B cell (primary cell): ENCODE measurements at regions not wholly inside any gene's neighbourhood (a gene's known extent, or its start where the extent isn't known, plus 50 kb on each side); places are given as distances from the start of the nearest gene placed in this dataset.
"Not testable (repeated sequence)": the region's sequence is repeated elsewhere in the genome, so short reads cannot be mapped to it uniquely, and the experiment has no call there.

ENCODE experiments used
- ATAC-seq: fragments of 200-7000 bp; cut with Tn5 transposase; one replicate; pipeline ENCODE4 v1.10.0; 2021; ENCODE audit warnings: low read depth, mild to moderate bottlenecking, moderate number of reproducible peaks, moderate library complexity
- CTCF ChIA-PET: fragments of 350-600 bp; sonication (Branson Sonifier 250); formaldehyde crosslinking; loops from one replicate; lab custom pipeline; 2021; ENCODE audit warnings: antibody characterized with exemption, inconsistent platforms; lab: Charles Lee
- POLR2A ChIA-PET: fragments of 350-600 bp; sonication (Branson Sonifier 250); formaldehyde crosslinking; loops from one replicate; lab custom pipeline; 2021; ENCODE audit warnings: antibody characterized with exemption; lab: Charles Lee
- DNase-seq: peaks from one replicate; pipeline ENCODE4 v3.0.0; 2013
- H2AFZ ChIP-seq: 2 replicates; pipeline ENCODE4 v1.6.1; 2012; ENCODE audit warnings: mild to moderate bottlenecking, low read depth, low read length; ENCODE audit not compliant: insufficient read depth, poor library complexity, severe bottlenecking
- H3K27ac ChIP-seq, 2 donors: 1 replicate in 1 of 2; 2 replicates in 1 of 2; pipeline ENCODE4 v1.5.1; 2012 to 2013; ENCODE audit warnings: low read length in 2 of 2, mild to moderate bottlenecking in 2 of 2, moderate library complexity in 1 of 2
- H3K27me3 ChIP-seq, 4 experiments: fragments of 200-600 bp in 1 of 4; sonication (generic) in 1 of 4; replicated peaks in 1 of 4; 1 replicate in 2 of 4; 2 replicates in 2 of 4; pipeline versions ENCODE4 v1.6.1 to v1.7.0; 2013 to 2016; ENCODE audit warnings: low read length in 3 of 4, mild to moderate bottlenecking in 2 of 4, mixed read lengths in 1 of 4, moderate library complexity in 1 of 4; ENCODE audit not compliant: insufficient read depth in 4 of 4, control insufficient read depth in 3 of 4; ENCODE audit errors: control extremely low read depth in 1 of 4
- H3K36me3 ChIP-seq, 2 experiments: replicated peaks in 1 of 2; 1 replicate in 1 of 2; 2 replicates in 1 of 2; pipeline versions ENCODE4 v1.6.1 to v1.7.1; 2013; ENCODE audit warnings: low read length in 1 of 2; ENCODE audit not compliant: insufficient read depth in 2 of 2, control insufficient read depth in 1 of 2; ENCODE audit errors: control extremely low read depth in 1 of 2, extremely low read depth in 1 of 2
- H3K4me1 ChIP-seq, 2 donors: fragments of 200-600 bp in 1 of 2; sonication (generic) in 1 of 2; 1 replicate in 1 of 2; 2 replicates in 1 of 2; pipeline versions ENCODE4 v1.5.1 to v1.6.1; 2013 to 2017; ENCODE audit warnings: low read length in 2 of 2; ENCODE audit not compliant: control insufficient read depth in 2 of 2, insufficient read depth in 2 of 2
- H3K4me2 ChIP-seq: replicated peaks from 2 replicates; pipeline ENCODE3; 2012; ENCODE audit warnings: mild to moderate bottlenecking, low read depth, low read length; ENCODE audit not compliant: poor library complexity, severe bottlenecking
- H3K4me3 ChIP-seq, 5 experiments: fragments of 200-600 bp in 1 of 5; sonication (generic) in 1 of 5; 1 replicate in 3 of 5; 2 replicates in 2 of 5; pipeline versions ENCODE4 v1.5.1 to v1.7.0; 2011 to 2016; ENCODE audit warnings: low read length in 4 of 5, mild to moderate bottlenecking in 4 of 5, low read depth in 2 of 5, control low read depth in 1 of 5, moderate library complexity in 1 of 5; ENCODE audit not compliant: insufficient read depth in 1 of 5; ENCODE audit errors: control extremely low read depth in 1 of 5, extremely low read depth in 1 of 5
- H3K79me2 ChIP-seq: fragments of 200-600 bp; sonication (generic); one replicate; pipeline ENCODE4 v1.6.0; 2016; ENCODE audit warnings: low read length; ENCODE audit not compliant: control insufficient read depth, insufficient read depth
- H3K9ac ChIP-seq: fragments of 200-600 bp; sonication (generic); 2 replicates; pipeline ENCODE4 v1.6.1; 2017; ENCODE audit warnings: mild to moderate bottlenecking, low read length, moderate library complexity
- H3K9me3 ChIP-seq, 3 donors: one replicate each; pipeline versions ENCODE4 v1.6.1 to v1.7.1; 2013; ENCODE audit warnings: low read length in 2 of 3; ENCODE audit not compliant: control insufficient read depth in 2 of 3, insufficient read depth in 1 of 3; ENCODE audit errors: control extremely low read depth in 1 of 3
- H4K20me1 ChIP-seq: 2 replicates; pipeline ENCODE4 v1.6.0; 2012; ENCODE audit warnings: mild to moderate bottlenecking, low read length; ENCODE audit not compliant: insufficient read depth, control insufficient read depth, poor library complexity, severe bottlenecking
- H3K27ac Mint-ChIP-seq: one replicate; pipeline ENCODE4 v1.8.0; 2021; ENCODE audit warnings: mixed read lengths
- H3K27me3 Mint-ChIP-seq: one replicate; pipeline ENCODE4 v1.8.0; 2021; ENCODE audit warnings: mixed read lengths
- H3K4me1 Mint-ChIP-seq: one replicate; pipeline ENCODE4 v1.8.0; 2021; ENCODE audit warnings: mixed read lengths
- H3K4me3 Mint-ChIP-seq: one replicate; pipeline ENCODE4 v1.8.0; 2021; ENCODE audit warnings: mixed read lengths
- H3K9me3 Mint-ChIP-seq: one replicate; pipeline ENCODE4 v1.8.0; 2022; ENCODE audit warnings: mixed read lengths; ENCODE audit not compliant: insufficient read depth
- WGBS: methylation state at CpG from one replicate; pipeline ENCODE4 v1.1.5; 2013; ENCODE audit warnings: missing lambda C conversion rate; ENCODE audit not compliant: insufficient coverage; 5-methylcytosine and 5-hydroxymethylcytosine counted together
- intact Hi-C: fragments of 100-400 bp; cut with micrococcal nuclease; formaldehyde crosslinking; loops from one replicate; pipeline ENCODE4 v1.10.0; 2022

- POLR2A ChIA-PET, H3K9ac ChIP-seq, H3K4me3 Mint-ChIP-seq, H3K4me1 ChIP-seq, intact Hi-C loops, CTCF ChIA-PET, H2AFZ ChIP-seq, H3K4me3 ChIP-seq, H3K9me3 Mint-ChIP-seq, H3K4me2 ChIP-seq, H3K4me1 Mint-ChIP-seq, H4K20me1 ChIP-seq, ATAC-seq, H3K27ac Mint-ChIP-seq, H3K36me3 ChIP-seq, H3K9me3 ChIP-seq, H3K27ac ChIP-seq, H3K27me3 Mint-ChIP-seq, DNase-seq, H3K79me2 ChIP-seq, H3K27me3 ChIP-seq: not testable (repeated sequence)
- no CpG with 5 or more reads among the region's 2 CpGs for WGBS
Measured at GRCh38 chr1:121607499-121607898, 422.7 kb downstream of the SRGAP2C start.
